Thyroid gland (tissue), 4 donors: ENCODE measurements at regions not wholly inside any gene's neighbourhood (a gene's known extent, or its start where the extent isn't known, plus 50 kb on each side); places are given as distances from the start of the nearest gene placed in this dataset.

Source experiments
- DNase-seq, 2 donors: peaks; one replicate each; pipeline ENCODE4 v3.0.0-alpha.2; 2019
- H3K27ac ChIP-seq, 3 donors: fragments of 200-600 bp; sonication (generic); 1 replicate in 2 of 3; 2 replicates in 1 of 3; pipeline ENCODE4 v1.5.1; 2016 to 2019; ENCODE audit warnings: mild to moderate bottlenecking in 1 of 3, moderate library complexity in 1 of 3
- H3K27me3 ChIP-seq: fragments of 200-600 bp; sonication (generic); one replicate; pipeline ENCODE4 v1.5.1; 2019
- H3K36me3 ChIP-seq, 2 donors: fragments of 200-600 bp; sonication (generic); one replicate each; pipeline ENCODE4 v1.5.1; 2016 to 2019
- H3K4me1 ChIP-seq, 2 donors: fragments of 200-600 bp; sonication (generic); one replicate each; pipeline ENCODE4 v1.5.1; 2017 to 2019
- H3K4me3 ChIP-seq, 3 donors: fragments of 200-600 bp; sonication (generic); replicated peaks in 1 of 3; 1 replicate in 2 of 3; 2 replicates in 1 of 3; pipeline ENCODE4 v1.5.1; 2016; ENCODE audit warnings: mild to moderate bottlenecking in 1 of 3
- H3K9me3 ChIP-seq: fragments of 200-600 bp; sonication (generic); one replicate; pipeline ENCODE4 v1.5.1; 2017
- POLR2A ChIP-seq, 2 donors: fragments of 450-650 bp; IDR thresholded peaks; one replicate each; pipeline ENCODE4 v1.6.1; 2017; ENCODE audit warnings: antibody characterized with exemption in 2 of 2, mild to moderate bottlenecking in 2 of 2, moderate library complexity in 1 of 2
- WGBS, 2 donors: methylation state at CpG; one replicate each; pipeline ENCODE4 v1.1.5; 2017; 5-methylcytosine and 5-hydroxymethylcytosine counted together
- intact Hi-C: fragments of 100-400 bp; cut with DNase I; formaldehyde crosslinking; loops from one replicate; pipeline ENCODE4 v1.15.1; 2023
- TF ChIP-seq, protein P1 (sequence below), 6 experiments: fragments of 200-600 bp in 3 of 6; fragments of 450-650 bp in 3 of 6; sonication (generic) in 3 of 6; IDR thresholded peaks; one replicate each; pipeline ENCODE4 v1.5.1; 2016 to 2019; ENCODE audit warnings: antibody characterized with exemption in 6 of 6, mild to moderate bottlenecking in 2 of 6, inconsistent platforms in 1 of 6, moderate library complexity in 1 of 6

DNA sequence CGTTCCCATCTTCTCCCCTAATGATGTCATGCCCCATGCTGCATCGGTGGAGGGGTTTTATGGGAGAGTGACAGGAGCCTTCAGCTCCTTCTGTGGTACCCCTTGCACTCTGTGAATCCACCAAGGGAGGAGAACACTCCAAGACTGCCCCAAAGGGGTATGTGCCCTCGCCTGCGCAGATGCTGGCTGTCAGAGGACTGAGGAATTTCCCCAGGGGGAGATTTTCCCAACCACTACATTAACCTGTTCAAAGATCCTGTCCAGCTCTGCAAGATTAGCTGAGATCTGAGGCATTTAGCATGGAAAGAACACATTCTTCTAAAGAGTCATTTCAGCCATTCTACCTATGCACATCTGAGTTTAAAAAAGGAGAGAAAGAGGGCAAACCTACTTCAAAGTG, 143.2 kb upstream of the ITGA6 start:
- H3K36me3 ChIP-seq = no peaks in the 10 kb centered on the region
- H3K4me3 ChIP-seq = no peak overlapping the region
- intact Hi-C loops = no loop called here
- no peaks in the 10 kb centered on the region for H3K27me3 ChIP-seq
- peak overlapping the region in 1 of 3 donors; percentile 13 for H3K27ac ChIP-seq
- WGBS, 2 donors = 87 to 92% methylated on average over 4 of the region's 4 CpGs
- peaks cover 6 to 8% of the 10 kb centered on the region in 2 donors for H3K4me1 ChIP-seq
- no peak for TF ChIP-seq POLR2A (IDR thresholded peaks at IDR 0.05)
- TF ChIP-seq, protein P1, sequence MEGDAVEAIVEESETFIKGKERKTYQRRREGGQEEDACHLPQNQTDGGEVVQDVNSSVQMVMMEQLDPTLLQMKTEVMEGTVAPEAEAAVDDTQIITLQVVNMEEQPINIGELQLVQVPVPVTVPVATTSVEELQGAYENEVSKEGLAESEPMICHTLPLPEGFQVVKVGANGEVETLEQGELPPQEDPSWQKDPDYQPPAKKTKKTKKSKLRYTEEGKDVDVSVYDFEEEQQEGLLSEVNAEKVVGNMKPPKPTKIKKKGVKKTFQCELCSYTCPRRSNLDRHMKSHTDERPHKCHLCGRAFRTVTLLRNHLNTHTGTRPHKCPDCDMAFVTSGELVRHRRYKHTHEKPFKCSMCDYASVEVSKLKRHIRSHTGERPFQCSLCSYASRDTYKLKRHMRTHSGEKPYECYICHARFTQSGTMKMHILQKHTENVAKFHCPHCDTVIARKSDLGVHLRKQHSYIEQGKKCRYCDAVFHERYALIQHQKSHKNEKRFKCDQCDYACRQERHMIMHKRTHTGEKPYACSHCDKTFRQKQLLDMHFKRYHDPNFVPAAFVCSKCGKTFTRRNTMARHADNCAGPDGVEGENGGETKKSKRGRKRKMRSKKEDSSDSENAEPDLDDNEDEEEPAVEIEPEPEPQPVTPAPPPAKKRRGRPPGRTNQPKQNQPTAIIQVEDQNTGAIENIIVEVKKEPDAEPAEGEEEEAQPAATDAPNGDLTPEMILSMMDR (IDR thresholded peaks at IDR 0.05) = no peak
- no peaks in the 10 kb centered on the region for H3K9me3 ChIP-seq
- no peak for DNase-seq

DNA sequence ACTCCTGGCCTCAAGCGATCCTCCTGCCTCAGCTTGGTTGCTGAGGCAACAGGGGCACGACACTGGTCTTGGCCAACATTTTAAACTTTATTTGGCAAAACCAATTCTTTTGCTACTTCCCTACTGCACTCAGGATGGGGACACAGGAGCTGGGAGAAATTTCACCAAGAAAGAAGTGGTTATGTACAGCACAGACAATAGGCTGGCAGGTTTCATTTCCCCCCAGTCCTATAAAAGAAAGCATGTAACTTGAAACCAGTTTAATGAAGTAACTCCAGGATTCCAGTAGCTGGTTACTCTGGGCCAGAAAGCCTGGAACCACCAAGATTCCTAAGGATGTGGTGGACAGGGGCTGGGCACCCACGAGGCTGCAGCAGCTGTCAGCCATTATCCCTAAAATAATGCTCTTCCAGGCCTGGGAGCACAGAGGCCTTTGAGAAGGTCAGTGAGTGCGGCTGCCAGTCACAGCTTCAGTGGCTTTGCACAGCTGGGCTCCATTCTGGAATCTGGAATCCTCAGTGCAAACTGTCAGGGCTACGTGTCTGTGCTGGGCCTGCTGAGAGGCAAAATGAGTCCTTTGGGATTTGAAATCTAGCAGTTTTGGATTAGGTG, 142.3 kb upstream of the ITGA6 start:
- intact Hi-C loops = no loop called here
- H3K27ac ChIP-seq = peak overlapping the region in 1 of 3 donors; percentile 13

DNA sequence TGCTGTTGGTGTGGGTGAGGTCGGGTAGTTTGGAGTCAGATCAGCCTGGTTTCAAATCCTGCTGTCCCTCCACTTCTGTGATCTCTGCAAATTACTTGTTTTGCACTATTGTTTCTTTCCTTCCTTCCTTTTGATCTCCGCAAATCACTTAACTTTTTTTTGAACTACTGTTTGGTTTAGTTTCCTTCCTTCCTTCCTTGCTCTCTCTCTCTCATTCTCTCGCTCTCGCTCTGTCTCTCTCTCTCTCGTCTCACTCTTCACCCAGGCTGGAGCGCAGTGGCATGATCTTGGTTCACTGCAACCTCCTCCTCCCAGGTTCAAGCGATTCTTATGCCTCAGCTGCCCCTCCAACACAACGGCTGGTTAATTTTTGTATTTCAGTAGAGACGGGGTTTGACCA, 141.6 kb upstream of the ITGA6 start:
- intact Hi-C loops = no loop called here
- no peak overlapping the region for H3K27ac ChIP-seq
- no peaks in the 10 kb centered on the region for H3K36me3 ChIP-seq
- TF ChIP-seq POLR2A (IDR thresholded peaks at IDR 0.05) = no peak
- TF ChIP-seq, protein P1 (IDR thresholded peaks at IDR 0.05) = no peak
- no peak overlapping the region for H3K4me3 ChIP-seq
- peaks cover 6 to 8% of the 10 kb centered on the region in 2 donors for H3K4me1 ChIP-seq
- no peaks in the 10 kb centered on the region for H3K9me3 ChIP-seq
- WGBS, 2 donors = 72 to 76% methylated on average over 9 of the region's 9 CpGs
- no peak for DNase-seq
- no peaks in the 10 kb centered on the region for H3K27me3 ChIP-seq

More for the DNA sequence above, 142.3 kb upstream of the ITGA6 start:
- 58 to 72% methylated on average over 5 of the region's 5 CpGs for WGBS, 2 donors
- H3K9me3 ChIP-seq = no peaks in the 10 kb centered on the region
- DNase-seq = no peak
- peaks cover 6 to 8% of the 10 kb centered on the region in 2 donors for H3K4me1 ChIP-seq
- TF ChIP-seq, protein P1 (IDR thresholded peaks at IDR 0.05) = no peak
- no peak for TF ChIP-seq POLR2A (IDR thresholded peaks at IDR 0.05)
- H3K36me3 ChIP-seq = no peaks in the 10 kb centered on the region
- H3K27me3 ChIP-seq = no peaks in the 10 kb centered on the region
- H3K4me3 ChIP-seq = no peak overlapping the region

DNA sequence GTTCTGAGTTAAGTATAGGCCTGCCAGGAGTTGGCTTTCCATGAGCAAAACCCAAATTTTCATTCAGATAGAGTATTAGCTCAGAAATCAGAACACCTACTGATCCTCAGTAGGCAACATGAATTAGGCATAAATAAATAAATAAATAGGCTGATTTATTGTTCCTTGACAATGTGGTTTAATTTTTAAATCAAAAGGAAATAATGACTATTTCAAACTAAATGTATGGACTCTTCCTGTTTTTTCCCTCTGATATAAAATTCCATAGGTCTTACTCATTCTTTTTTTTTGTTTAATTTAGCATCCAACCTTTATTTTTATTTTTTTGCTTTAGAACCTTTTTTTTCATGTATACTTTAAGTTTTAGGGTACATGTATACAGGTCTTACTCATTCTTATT, 140.2 kb upstream of the ITGA6 start:
- no peaks in the 10 kb centered on the region for H3K36me3 ChIP-seq
- TF ChIP-seq POLR2A (IDR thresholded peaks at IDR 0.05) = no peak
- TF ChIP-seq, protein P1 (IDR thresholded peaks at IDR 0.05) = no peak
- no peak overlapping the region for H3K4me3 ChIP-seq
- H3K4me1 ChIP-seq = peaks cover 6 to 8% of the 10 kb centered on the region in 2 donors
- no peak overlapping the region for H3K27ac ChIP-seq
- no peaks in the 10 kb centered on the region for H3K9me3 ChIP-seq
- no peak for DNase-seq
- no peaks in the 10 kb centered on the region for H3K27me3 ChIP-seq
- intact Hi-C loops = no loop called here

DNA sequence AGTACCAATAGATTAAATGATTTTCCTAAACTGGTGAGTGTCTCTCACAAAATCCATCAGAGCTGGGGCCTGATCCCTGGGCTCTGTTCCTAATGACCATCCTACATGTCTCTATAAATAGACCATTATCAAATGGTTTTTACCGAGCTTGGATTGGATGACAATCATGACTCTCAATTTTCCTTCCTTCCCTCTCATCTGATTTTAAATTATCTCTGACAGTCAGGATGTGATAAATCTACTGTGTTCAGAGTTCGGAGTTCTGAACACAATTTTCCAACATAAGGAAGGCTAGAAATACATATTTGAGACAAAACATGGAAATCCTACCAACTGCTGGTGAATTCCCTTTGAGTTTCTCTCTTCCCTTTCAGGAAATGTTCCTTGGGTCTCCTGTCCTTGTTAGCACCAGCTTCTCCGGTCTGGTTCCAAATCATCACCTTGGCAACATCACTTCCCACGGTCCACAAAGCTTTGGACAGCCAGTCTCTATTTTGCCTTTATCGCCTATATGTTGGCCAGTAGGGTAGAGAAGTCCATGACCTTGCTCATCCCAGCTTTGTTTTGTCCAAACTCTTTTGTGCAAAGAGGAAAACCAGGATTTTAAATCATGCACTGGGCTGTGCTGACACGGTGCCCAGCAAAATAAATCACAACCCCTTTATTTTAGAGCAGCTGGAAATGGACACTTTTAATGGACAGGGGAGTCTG, 139.6 kb upstream of the ITGA6 start:
- H3K4me1 ChIP-seq = peaks cover 6 to 8% of the 10 kb centered on the region in 2 donors
- intact Hi-C loops = no loop called here
- no peaks in the 10 kb centered on the region for H3K9me3 ChIP-seq
- no peak overlapping the region for H3K27ac ChIP-seq
- 81% methylated on average over 6 of the region's 6 CpGs for WGBS, 2 donors
- no peak overlapping the region for H3K4me3 ChIP-seq
- no peaks in the 10 kb centered on the region for H3K27me3 ChIP-seq
- TF ChIP-seq, protein P1 (IDR thresholded peaks at IDR 0.05) = no peak
- no peak for TF ChIP-seq POLR2A (IDR thresholded peaks at IDR 0.05)
- no peak for DNase-seq
- no peaks in the 10 kb centered on the region for H3K36me3 ChIP-seq
